ENCODE measurements at regions not wholly inside any gene's neighbourhood (a gene's known extent, or its start where the extent isn't known, plus 50 kb on each side); places are given as distances from the start of the nearest gene placed in this dataset.

DNA sequence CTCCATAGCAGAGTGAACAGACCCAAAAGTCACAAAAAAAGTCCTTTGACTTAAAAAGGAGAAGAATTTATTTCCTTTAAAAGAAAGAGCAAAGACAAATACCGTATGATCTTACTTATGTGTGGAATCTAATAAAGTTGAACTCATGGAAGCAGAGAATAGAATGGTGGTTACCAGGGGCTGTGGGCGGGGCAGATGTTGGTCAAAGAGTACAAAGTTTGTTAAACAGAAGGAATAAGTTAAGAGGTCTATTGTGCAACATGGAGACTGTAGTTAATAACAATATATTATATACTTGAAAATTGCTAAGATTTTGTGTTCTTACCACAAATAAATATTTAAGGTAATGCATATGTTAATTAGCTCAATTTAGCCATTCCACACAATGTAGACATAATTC is 173.3 kb upstream of the S100G start:
- TF ChIP-seq ATF1 (CRISPR knock-in tag; IDR thresholded peaks at IDR 0.05) (no peak), ATF1 (tag; IDR thresholded peaks at IDR 0.05) (no peak), RBM17 (IDR thresholded peaks at IDR 0.05; ENCODE audit: borderline replicate concordance, low read depth, low read length) (no peak), GTF2F1 (IDR thresholded peaks at IDR 0.05; ENCODE audit: low read depth, low read length) (no peak), NCOR1 (IDR thresholded peaks at IDR 0.05) (no peak), POLR3A (IDR thresholded peaks at IDR 0.05; ENCODE audit: borderline replicate concordance, extremely low read depth, insufficient read depth, insufficient read length) (no peak)
- in situ Hi-C loops (cut with MboI): no loop called here

DNA sequence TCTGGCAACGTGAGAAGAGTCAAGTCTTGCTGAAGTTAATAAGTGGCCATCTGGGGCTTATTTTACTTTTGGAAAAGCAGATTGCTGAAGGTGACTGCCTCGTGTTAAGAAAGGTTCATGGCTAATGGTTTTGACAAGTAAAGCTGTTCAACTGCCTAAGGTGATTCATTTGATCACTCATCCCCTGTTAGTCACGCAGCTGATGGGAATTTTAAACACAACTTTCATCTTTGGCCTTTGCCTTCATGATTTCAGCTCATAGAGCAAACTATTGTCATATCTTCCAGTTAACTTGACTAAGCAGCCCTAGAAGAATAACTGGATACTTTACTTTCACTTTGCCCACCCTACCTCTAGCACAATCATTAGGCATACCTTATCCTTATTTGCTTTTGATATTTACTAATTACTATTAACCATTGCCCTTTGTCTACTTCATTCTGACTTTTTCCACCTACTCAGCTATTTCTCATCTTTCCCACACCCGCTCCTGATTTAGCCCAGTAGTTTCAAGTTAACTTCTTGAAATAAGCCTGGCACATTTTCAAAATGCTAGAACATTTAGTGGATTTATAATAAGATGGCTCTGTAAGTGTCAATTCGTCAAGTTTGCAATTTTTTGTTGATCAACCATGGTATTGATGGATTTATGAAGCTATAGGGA is 170.6 kb upstream of the S100G start:
- in situ Hi-C loops (cut with MboI) (no loop called here), intact Hi-C loops (cut with micrococcal nuclease) (no loop called here)
- no peak overlapping the region for H2AFZ ChIP-seq (ENCODE audit: low read depth, low read length)
- WGBS (ENCODE audit: insufficient coverage, low coverage, missing lambda C conversion rate): 0% methylated on average over 5 of the region's 5 CpGs
- FAIRE-seq: no peak
- H4K20me1 ChIP-seq (replicated peaks; ENCODE audit: control insufficient read depth, insufficient read depth, low read length): no peaks in the 10 kb centered on the region
- BruUV-seq (replicated peaks): no TSS peak
- H3K27ac ChIP-seq (ENCODE audit: extremely low read depth, low read depth, low read length): no peak overlapping the region
- ATAC-seq: no peak
- no peak overlapping the region for H3K4me3 ChIP-seq
- DNase-seq (ENCODE audit: extremely low read depth in 1 of 4, low spot score in 3 of 4): no peak
- no peak overlapping the region for H3K9ac ChIP-seq (ENCODE audit: insufficient read depth in 1 of 2, low read depth in 2 of 2, low read length in 2 of 2)
- no peaks in the 10 kb centered on the region for H3K9me1 ChIP-seq (ENCODE audit: control insufficient read depth, insufficient read depth, low read length)
- ChIA-PET CTCF (ENCODE audit: low intra/inter-chr PET ratio) (no interaction called here), POLR2A (no interaction called here)
- no peaks in the 10 kb centered on the region for H3K27me3 ChIP-seq (ENCODE audit: control insufficient read depth in 2 of 2, insufficient read depth in 2 of 2, low read length in 2 of 2)
- H3K36me3 ChIP-seq (ENCODE audit: control insufficient read depth, insufficient read depth, low read length): no peaks in the 10 kb centered on the region
- H3K79me2 ChIP-seq (ENCODE audit: control insufficient read depth, insufficient read depth, low read length): no peaks in the 10 kb centered on the region
- H3K4me2 ChIP-seq (ENCODE audit: insufficient read depth, low read length): no peak overlapping the region
- H3K9me3 ChIP-seq (replicated peaks; ENCODE audit: control insufficient read depth, insufficient read depth, low read depth, low read length): no peaks in the 10 kb centered on the region
- no peaks in the 10 kb centered on the region for H3K4me1 ChIP-seq (replicated peaks in 1 of 2; ENCODE audit: control insufficient read depth in 2 of 2, insufficient read depth in 2 of 2, low read length in 2 of 2)
- TF ChIP-seq C11orf30 (IDR thresholded peaks at IDR 0.05; ENCODE audit: low read depth) (peak; percentile 31; the same call in 1 of the 2 replicates), CREB1 (IDR thresholded peaks at IDR 0.05) (no peak), CREB1 (CRISPR knock-in tag; IDR thresholded peaks at IDR 0.05) (no peak), FIP1L1 (IDR thresholded peaks at IDR 0.05; ENCODE audit: low read depth, low read length, poor library complexity, severe bottlenecking) (no peak), ZFP1 (CRISPR knock-in tag; IDR thresholded peaks at IDR 0.05) (no peak), NFIX (CRISPR knock-in tag; IDR thresholded peaks at IDR 0.05; ENCODE audit: low read depth) (no peak), ZZZ3 (IDR thresholded peaks at IDR 0.05) (no peak), MAFG (tag; conservative IDR thresholded peaks at IDR 0.05) (0 out of 2 replicates have a peak, but pooled peaks have one; percentile 29), ZKSCAN3 (CRISPR knock-in tag; IDR thresholded peaks at IDR 0.05) (no peak), SETDB1 (IDR thresholded peaks at IDR 0.05; ENCODE audit: low read length) (no peak), POU5F1 (IDR thresholded peaks at IDR 0.05; ENCODE audit: borderline replicate concordance, low read depth, low read length, partially characterized antibody) (no peak), NBN (IDR thresholded peaks at IDR 0.05; ENCODE audit: low read depth) (no peak), ZNF316 (IDR thresholded peaks at IDR 0.05) (peak; percentile 53), SOX6 (IDR thresholded peaks at IDR 0.05) (no peak), FOS (IDR thresholded peaks at IDR 0.05; ENCODE audit: extremely low read depth, insufficient read length) (no peak), STAT5A (IDR thresholded peaks at IDR 0.05; ENCODE audit: borderline replicate concordance, low read length) (no peak)

More for the DNA sequence above, 173.3 kb upstream of the S100G start:
- Histone ChIP-seq H3K4me2 (ENCODE audit: insufficient read depth, low read length) (no peak overlapping the region), H3K79me2 (ENCODE audit: control insufficient read depth, insufficient read depth, low read length) (no peaks in the 10 kb centered on the region), H4K20me1 (replicated peaks; ENCODE audit: control insufficient read depth, insufficient read depth, low read length) (no peaks in the 10 kb centered on the region), H2AFZ (ENCODE audit: low read depth, low read length) (no peak overlapping the region), H3K9me1 (ENCODE audit: control insufficient read depth, insufficient read depth, low read length) (no peaks in the 10 kb centered on the region), H3K9me3 (replicated peaks; ENCODE audit: control insufficient read depth, insufficient read depth, low read depth, low read length) (no peaks in the 10 kb centered on the region), H3K36me3 (ENCODE audit: control insufficient read depth, insufficient read depth, low read length) (no peaks in the 10 kb centered on the region), H3K4me3 (no peak overlapping the region), H3K9ac (ENCODE audit: insufficient read depth in 1 of 2, low read depth in 2 of 2, low read length in 2 of 2) (no peak overlapping the region), H3K27ac (ENCODE audit: extremely low read depth, low read depth, low read length) (no peak overlapping the region), H3K27me3 (ENCODE audit: control insufficient read depth in 2 of 2, insufficient read depth in 2 of 2, low read length in 2 of 2) (no peaks in the 10 kb centered on the region), H3K4me1 (replicated peaks in 1 of 2; ENCODE audit: control insufficient read depth in 2 of 2, insufficient read depth in 2 of 2, low read length in 2 of 2) (no peaks in the 10 kb centered on the region)
- ATAC-seq (no peak), DNase-seq (ENCODE audit: extremely low read depth in 1 of 4, low spot score in 3 of 4) (no peak), FAIRE-seq (no peak)
- CTCF ChIA-PET (ENCODE audit: low intra/inter-chr PET ratio): no interaction called here
- 0% methylated on average over 2 of the region's 2 CpGs for WGBS (ENCODE audit: insufficient coverage, low coverage, missing lambda C conversion rate)
- POLR2A ChIA-PET: no interaction called here
- no TSS peak for BruUV-seq (replicated peaks)
- intact Hi-C loops (cut with micrococcal nuclease): no loop called here
